Osteocyte (in vitro differentiated cells): ENCODE measurements at regions not wholly inside any gene's neighbourhood (a gene's known extent, or its start where the extent isn't known, plus 50 kb on each side); places are given as distances from the start of the nearest gene placed in this dataset.

ENCODE experiments used
- DNase-seq: peaks from one replicate; pipeline ENCODE4 v3.0.0; 2021; ENCODE audit warnings: mixed read lengths; ENCODE audit not compliant: unreplicated experiment; ENCODE audit errors: extremely low spot score
- H3K27ac Mint-ChIP-seq: one replicate; pipeline ENCODE4 v1.8.0; 2021; ENCODE audit warnings: mild to moderate bottlenecking, mixed read lengths; ENCODE audit not compliant: unreplicated experiment
- H3K27me3 Mint-ChIP-seq: one replicate; pipeline ENCODE4 v1.8.0; 2021; ENCODE audit warnings: mixed read lengths; ENCODE audit not compliant: unreplicated experiment
- H3K36me3 Mint-ChIP-seq: one replicate; pipeline ENCODE4 v1.8.0; 2021; ENCODE audit warnings: mixed read lengths; ENCODE audit not compliant: unreplicated experiment
- H3K4me1 Mint-ChIP-seq: one replicate; pipeline ENCODE4 v1.8.0; 2021; ENCODE audit warnings: mixed read lengths; ENCODE audit not compliant: unreplicated experiment
- H3K4me3 Mint-ChIP-seq: one replicate; pipeline ENCODE4 v1.8.0; 2021; ENCODE audit warnings: mild to moderate bottlenecking, moderate library complexity, mixed read lengths; ENCODE audit not compliant: unreplicated experiment
- H3K9me3 Mint-ChIP-seq: one replicate; pipeline ENCODE4 v1.8.0; 2021; ENCODE audit warnings: mixed read lengths; ENCODE audit not compliant: unreplicated experiment
- CTCF ChIP-seq: fragments of 200-600 bp; sonication (generic); IDR thresholded peaks from 2 replicates; pipeline ENCODE4 v1.5.0; 2021; ENCODE audit warnings: antibody characterized with exemption, mild to moderate bottlenecking, moderate library complexity

DNA sequence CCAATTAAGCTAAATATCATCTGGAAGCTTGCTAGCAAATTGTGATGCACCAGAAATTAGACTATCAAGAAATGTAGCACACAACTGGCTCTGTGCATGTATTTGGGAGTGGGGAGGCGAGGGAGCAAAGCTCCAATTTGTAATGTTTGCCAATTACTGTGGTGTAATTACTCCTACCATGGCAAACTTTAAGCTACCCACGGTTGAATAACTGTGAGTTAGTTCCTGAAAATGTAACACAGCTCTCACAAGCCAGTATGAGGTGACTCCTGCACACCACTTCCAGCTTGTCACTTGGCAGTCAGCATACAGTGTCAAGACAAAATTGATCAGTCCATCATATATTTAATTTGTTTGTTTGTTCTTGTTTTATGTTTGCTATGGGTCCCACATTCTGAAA, 141.2 kb downstream of the TM2D1 start:
- Mint-ChIP-seq H3K27me3 (no peaks in the 10 kb centered on the region), H3K4me3 (no peak overlapping the region), H3K27ac (no peak overlapping the region), H3K4me1 (peaks cover 48% of the 10 kb centered on the region), H3K9me3 (peaks cover 4% of the 10 kb centered on the region), H3K36me3 (no peaks in the 10 kb centered on the region)
- no peak for DNase-seq
- no peak for TF ChIP-seq CTCF

- no peak for DNase-seq
- Mint-ChIP-seq H3K4me1 (peaks cover 32% of the 10 kb centered on the region), H3K36me3 (peaks cover 2% of the 10 kb centered on the region), H3K4me3 (no peak overlapping the region), H3K27me3 (peaks cover 15% of the 10 kb centered on the region), H3K9me3 (peaks cover 4% of the 10 kb centered on the region), H3K27ac (no peak overlapping the region)
- no peak for TF ChIP-seq CTCF
Measured at GRCh38 chr1:61581251-61581650, 143.7 kb downstream of the TM2D1 start.

DNA sequence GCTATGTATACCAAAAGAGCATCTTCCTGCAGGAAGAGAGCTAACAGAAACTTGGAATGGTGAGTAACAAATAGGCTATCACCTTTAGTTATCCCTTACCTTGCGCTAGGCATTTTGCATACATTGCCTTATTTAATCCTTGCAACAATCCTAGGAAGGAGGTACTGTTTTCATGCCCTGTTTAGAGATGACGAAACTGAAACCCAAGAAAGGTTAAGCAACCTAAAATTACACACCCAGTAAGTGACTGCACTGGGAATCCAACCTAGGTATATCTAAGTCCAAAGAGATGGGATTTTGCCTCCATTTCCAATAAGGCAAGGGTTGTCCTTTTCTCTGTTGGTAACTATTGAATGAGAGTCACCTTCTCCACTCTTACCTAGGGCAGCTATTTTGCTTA, 144.5 kb downstream of the TM2D1 start:
- peaks cover 4% of the 10 kb centered on the region for H3K9me3 Mint-ChIP-seq
- H3K36me3 Mint-ChIP-seq: peaks cover 2% of the 10 kb centered on the region
- H3K27ac Mint-ChIP-seq: no peak overlapping the region
- peaks cover 22% of the 10 kb centered on the region for H3K27me3 Mint-ChIP-seq
- no peak for DNase-seq
- peaks cover 25% of the 10 kb centered on the region for H3K4me1 Mint-ChIP-seq
- TF ChIP-seq CTCF: no peak
- H3K4me3 Mint-ChIP-seq: no peak overlapping the region

- Mint-ChIP-seq H3K27ac (peak overlapping the region; percentile 4), H3K27me3 (peaks cover 28% of the 10 kb centered on the region), H3K4me1 (peaks cover 19% of the 10 kb centered on the region), H3K9me3 (peaks cover 4% of the 10 kb centered on the region), H3K36me3 (peaks cover 6% of the 10 kb centered on the region), H3K4me3 (no peak overlapping the region)
- no peak for TF ChIP-seq CTCF
- DNase-seq: no peak
Measured at GRCh38 chr1:61579802-61580201, 145.1 kb downstream of the TM2D1 start.

GRCh38 chr1:61572046-61572445, 152.9 kb downstream of the TM2D1 start:
- Mint-ChIP-seq H3K27ac (no peak overlapping the region), H3K4me3 (no peak overlapping the region), H3K36me3 (peaks cover 3% of the 10 kb centered on the region), H3K27me3 (peaks cover 23% of the 10 kb centered on the region), H3K4me1 (no peaks in the 10 kb centered on the region), H3K9me3 (no peaks in the 10 kb centered on the region)
- DNase-seq: no peak
- no peak for TF ChIP-seq CTCF
